Pons (tissue), 1 donor: ENCODE measurements at regions not wholly inside any gene's neighbourhood (a gene's known extent, or its start where the extent isn't known, plus 50 kb on each side); places are given as distances from the start of the nearest gene placed in this dataset.
"Not testable (repeated sequence)": the region's sequence is repeated elsewhere in the genome, so short reads cannot be mapped to it uniquely, and the experiment has no call there.

Experiments
- DNase-seq: peaks from one replicate; pipeline ENCODE4 v3.0.0-alpha.2; 2016; ENCODE audit warnings: low spot score

- DNase-seq = no peak
Observed at GRCh38 chr3:187795207-187795960, 50.1 kb upstream of the BCL6 start.

GRCh38 chr3:187798126-187798525 is 52.9 kb upstream of the BCL6 start:
- DNase-seq = no peak

- DNase-seq = no peak
Observed at GRCh38 chr3:187798531-187799530, 53.6 kb upstream of the BCL6 start.

- no peak for DNase-seq
Observed at GRCh38 chr3:187799942-187800641, 54.8 kb upstream of the BCL6 start.

GRCh38 chr3:187801152-187801551 is 55.9 kb upstream of the BCL6 start:
- DNase-seq = no peak

- DNase-seq = no peak
Observed at GRCh38 chr3:187802203-187802927, 57.1 kb upstream of the BCL6 start.

GRCh38 chr3:187802928-187803259 is 57.6 kb upstream of the BCL6 start:
- no peak for DNase-seq

GRCh38 chr3:187804120-187804744 is 59.0 kb upstream of the BCL6 start:
- DNase-seq = no peak

- DNase-seq = no peak
Observed at GRCh38 chr3:187804745-187805121, 59.5 kb upstream of the BCL6 start.

- no peak for DNase-seq
Observed at GRCh38 chr3:187805774-187806173, 60.5 kb upstream of the BCL6 start.

- DNase-seq = no peak
Observed at GRCh38 chr3:187807086-187807862, 62.0 kb upstream of the BCL6 start.

GRCh38 chr3:187808527-187808895 is 63.2 kb upstream of the BCL6 start:
- DNase-seq = no peak

GRCh38 chr3:187809612-187809991 is 64.3 kb upstream of the BCL6 start:
- DNase-seq = no peak

- no peak for DNase-seq
Observed at GRCh38 chr3:187810021-187810446, 64.8 kb upstream of the BCL6 start.

- DNase-seq = no peak
Observed at GRCh38 chr3:187811585-187812250, 66.5 kb upstream of the BCL6 start.

GRCh38 chr3:187812496-187812895 is 67.2 kb upstream of the BCL6 start:
- DNase-seq = no peak

GRCh38 chr3:187813198-187813597 is 67.9 kb upstream of the BCL6 start:
- no peak for DNase-seq

GRCh38 chr3:187817766-187818165 is 72.5 kb upstream of the BCL6 start:
- not testable (repeated sequence) for DNase-seq

GRCh38 chr3:187821616-187822317 is 76.5 kb upstream of the BCL6 start:
- no peak for DNase-seq
